ENCODE measurements at regions not wholly inside any gene's neighbourhood (a gene's known extent, or its start where the extent isn't known, plus 50 kb on each side); places are given as distances from the start of the nearest gene placed in this dataset.

GRCh38 chr10:3417096-3417495 is 244.5 kb upstream of the PITRM1 start:
- no peaks in the 10 kb centered on the region for H3K4me1 ChIP-seq
- H3K27me3 ChIP-seq, result no peaks in the 10 kb centered on the region
- WGBS, 2 donors, result 87 to 95% methylated on average over 9 of the region's 9 CpGs
- no peak for DNase-seq (ENCODE audit: low spot score in 2 of 2)
- H3K4me3 ChIP-seq, result no peak overlapping the region
- no peaks in the 10 kb centered on the region for H3K9me3 ChIP-seq
- no peaks in the 10 kb centered on the region for H3K36me3 ChIP-seq
- no peak overlapping the region for H3K27ac ChIP-seq
- TF ChIP-seq CTCF (IDR thresholded peaks at IDR 0.05), result no peak
- no peak for TF ChIP-seq POLR2A (IDR thresholded peaks at IDR 0.05)
- no peak for TF ChIP-seq EP300 (IDR thresholded peaks at IDR 0.05)

- Histone ChIP-seq H3K36me3 (no peaks in the 10 kb centered on the region), H3K9me3 (no peaks in the 10 kb centered on the region), H3K4me1 (no peaks in the 10 kb centered on the region), H3K27ac (no peak overlapping the region), H3K4me3 (no peak overlapping the region), H3K27me3 (no peaks in the 10 kb centered on the region)
- 82 to 85% methylated on average over 17 of the region's 17 CpGs for WGBS, 2 donors
- TF ChIP-seq EP300 (IDR thresholded peaks at IDR 0.05) (no peak), POLR2A (IDR thresholded peaks at IDR 0.05) (no peak), CTCF (IDR thresholded peaks at IDR 0.05) (no peak)
- no peak for DNase-seq (ENCODE audit: low spot score in 2 of 2)
Measured at GRCh38 chr10:3415878-3416605, 243.5 kb upstream of the PITRM1 start.

DNA sequence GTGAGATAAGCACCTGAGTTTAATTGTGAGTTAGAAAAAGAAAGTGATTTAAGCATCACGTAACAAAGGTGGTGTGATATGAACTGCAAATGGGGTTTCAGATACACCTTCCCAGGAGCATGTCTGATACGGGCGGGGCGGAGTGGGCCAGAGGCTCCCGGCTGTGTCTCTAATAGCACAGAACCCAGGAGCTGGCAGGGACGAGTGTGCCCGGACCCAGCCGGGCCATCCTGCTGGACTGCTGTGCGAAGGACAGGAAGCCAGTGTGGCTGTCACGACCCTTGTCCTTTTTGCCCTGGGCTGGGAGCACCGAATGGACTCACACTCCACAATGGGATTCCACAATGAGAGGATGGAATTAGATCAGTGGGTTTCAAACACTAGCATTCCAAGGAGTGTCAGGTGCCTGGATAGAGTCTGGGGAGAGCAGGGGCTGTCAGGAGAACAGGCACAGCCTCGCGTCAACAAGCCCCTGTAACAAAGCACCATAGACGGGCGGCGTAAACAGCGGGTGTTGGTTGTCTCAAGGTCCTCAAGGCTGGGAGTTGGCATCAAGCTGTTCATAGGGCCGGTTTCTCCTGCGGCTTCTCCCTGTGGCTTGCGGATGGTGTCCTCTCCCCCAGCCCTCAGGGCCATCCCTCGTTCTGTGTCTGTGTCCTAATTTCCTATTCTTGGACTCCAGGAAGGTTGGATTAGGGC is 242.6 kb upstream of the PITRM1 start:
- Histone ChIP-seq H3K27ac (no peak overlapping the region), H3K4me3 (no peak overlapping the region), H3K27me3 (no peaks in the 10 kb centered on the region), H3K4me1 (no peaks in the 10 kb centered on the region), H3K9me3 (no peaks in the 10 kb centered on the region), H3K36me3 (no peaks in the 10 kb centered on the region)
- no peak for DNase-seq (ENCODE audit: low spot score in 2 of 2)
- 86% methylated on average over 20 to 21 of the region's 21 CpGs for WGBS, 2 donors
- TF ChIP-seq EP300 (IDR thresholded peaks at IDR 0.05), result no peak
- no peak for TF ChIP-seq POLR2A (IDR thresholded peaks at IDR 0.05)
- no peak for TF ChIP-seq CTCF (IDR thresholded peaks at IDR 0.05)

DNA sequence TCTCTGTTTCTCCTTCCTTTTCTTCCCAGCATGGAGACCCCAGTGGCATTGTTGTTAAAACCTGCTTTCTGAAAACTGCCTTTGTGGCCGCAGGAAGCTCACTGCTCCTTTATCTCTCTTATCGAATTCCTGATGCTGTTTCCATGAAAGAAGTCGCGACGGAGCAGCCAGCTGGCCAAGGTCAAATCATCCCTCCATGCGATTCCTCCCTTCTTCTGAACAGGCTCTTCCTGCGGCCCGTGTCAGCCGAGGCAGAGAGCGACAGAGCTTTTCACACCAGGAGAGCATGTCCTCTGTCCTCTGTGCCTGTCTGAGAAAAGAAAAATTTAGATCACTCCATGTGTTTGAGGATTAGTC is 242.1 kb upstream of the PITRM1 start:
- Histone ChIP-seq H3K9me3 (no peaks in the 10 kb centered on the region), H3K27me3 (no peaks in the 10 kb centered on the region), H3K4me1 (no peaks in the 10 kb centered on the region), H3K36me3 (no peaks in the 10 kb centered on the region), H3K27ac (no peak overlapping the region), H3K4me3 (no peak overlapping the region)
- 78 to 86% methylated on average over 10 of the region's 10 CpGs for WGBS, 2 donors
- TF ChIP-seq CTCF (IDR thresholded peaks at IDR 0.05), result no peak
- TF ChIP-seq POLR2A (IDR thresholded peaks at IDR 0.05), result no peak
- TF ChIP-seq EP300 (IDR thresholded peaks at IDR 0.05), result no peak
- DNase-seq (ENCODE audit: low spot score in 2 of 2), result no peak

DNA sequence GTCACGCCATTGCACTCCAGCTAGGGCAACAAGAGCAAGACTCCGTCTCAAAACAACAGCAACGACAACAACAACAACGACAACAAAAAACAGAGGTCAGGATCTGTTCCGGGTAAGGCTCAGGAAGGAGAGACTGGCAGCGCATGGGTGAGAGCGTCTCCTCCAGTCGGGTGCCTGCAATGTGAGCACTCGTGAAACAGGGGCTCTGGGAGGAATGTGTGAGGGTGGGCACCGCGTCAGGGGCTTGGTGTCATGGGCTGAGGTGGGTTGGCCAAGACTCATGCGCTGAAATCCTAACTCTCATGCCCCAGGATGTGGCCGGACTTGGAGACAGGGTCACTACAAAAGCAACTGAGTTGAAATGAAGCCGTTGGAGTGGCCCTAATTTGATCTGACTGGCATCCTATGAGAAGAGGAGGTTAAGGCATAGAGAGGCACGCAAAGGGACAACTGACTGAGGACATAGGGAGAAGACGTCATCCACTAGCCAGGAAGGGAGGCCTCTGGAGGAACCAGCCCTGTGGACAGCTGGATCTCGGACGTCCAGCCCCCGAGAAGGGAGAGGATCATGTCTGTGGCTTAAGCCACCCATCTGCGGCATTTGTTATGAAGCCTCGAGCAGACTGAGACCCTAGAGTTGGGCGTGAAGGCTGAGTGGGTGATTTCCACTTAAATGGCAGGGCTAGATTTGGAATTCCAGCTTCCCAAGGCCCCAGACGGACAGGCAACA is 241.5 kb upstream of the PITRM1 start:
- Histone ChIP-seq H3K36me3 (no peaks in the 10 kb centered on the region), H3K27ac (no peak overlapping the region), H3K4me3 (no peak overlapping the region), H3K27me3 (no peaks in the 10 kb centered on the region), H3K4me1 (no peaks in the 10 kb centered on the region), H3K9me3 (no peaks in the 10 kb centered on the region)
- DNase-seq (ENCODE audit: low spot score in 2 of 2), result no peak
- no peak for TF ChIP-seq POLR2A (IDR thresholded peaks at IDR 0.05)
- TF ChIP-seq CTCF (IDR thresholded peaks at IDR 0.05), result no peak
- no peak for TF ChIP-seq EP300 (IDR thresholded peaks at IDR 0.05)
- 93% methylated on average over 22 to 23 of the region's 23 CpGs for WGBS, 2 donors
